OCI-LY7 (cell line): ENCODE measurements at regions not wholly inside any gene's neighbourhood (a gene's known extent, or its start where the extent isn't known, plus 50 kb on each side); places are given as distances from the start of the nearest gene placed in this dataset.

Source experiments
- BruUV-seq: library from RNA; stranded (reverse); fragments of 400-500 nt; replicated peaks from 2 replicates; lab custom pipeline; 2021; lab: Mats Ljungman, UMichigan
- CTCF ChIA-PET: fragments of 300-600 bp; sonication (Branson Sonifier 250); formaldehyde crosslinking; loops from one replicate; lab custom pipeline; 2022; ENCODE audit warnings: antibody characterized with exemption; ENCODE audit not compliant: unreplicated experiment; lab: Charles Lee
- POLR2A ChIA-PET: fragments of 300-600 bp; sonication (Branson Sonifier 250); formaldehyde crosslinking; loops from one replicate; lab custom pipeline; 2022; ENCODE audit warnings: antibody characterized with exemption; lab: Charles Lee
- DNase-seq: peaks from one replicate; pipeline ENCODE4 v3.0.0-alpha.2; 2015; ENCODE audit warnings: low spot score
- H2AFZ ChIP-seq: fragments of 200-600 bp; sonication (generic), shearing (Covaris generic); 2 replicates; pipeline ENCODE4 v1.6.1; 2014; ENCODE audit warnings: mild to moderate bottlenecking, antibody characterized with exemption, low read length, moderate library complexity
- H3K27ac ChIP-seq: fragments of 200-600 bp; sonication (generic); 2 replicates; pipeline ENCODE4 v1.5.1; 2014; ENCODE audit warnings: mixed run types, low read depth, mild to moderate bottlenecking, moderate library complexity, low read length, inconsistent platforms; ENCODE audit not compliant: poor library complexity, severe bottlenecking
- H3K36me3 ChIP-seq: fragments of 200-600 bp; sonication (generic); 2 replicates; pipeline ENCODE4 v1.6.1; 2014; ENCODE audit warnings: mild to moderate bottlenecking, antibody characterized with exemption, low read length, moderate library complexity, mixed read lengths; ENCODE audit not compliant: insufficient read depth
- H3K4me1 ChIP-seq: fragments of 200-600 bp; sonication (generic); 2 replicates; pipeline ENCODE4 v1.5.1; 2014; ENCODE audit warnings: mild to moderate bottlenecking, low read length; ENCODE audit not compliant: insufficient read depth, poor library complexity, severe bottlenecking
- H3K4me2 ChIP-seq: fragments of 200-600 bp; sonication (generic); 2 replicates; pipeline ENCODE4 v1.6.1; 2014; ENCODE audit warnings: mild to moderate bottlenecking, low read length
- H3K4me3 ChIP-seq: fragments of 200-600 bp; sonication (generic); 2 replicates; pipeline ENCODE4 v1.5.1; 2014; ENCODE audit warnings: mild to moderate bottlenecking, low read depth, low read length; ENCODE audit not compliant: poor library complexity, severe bottlenecking
- H3K79me2 ChIP-seq: fragments of 200-600 bp; sonication (generic); 2 replicates; pipeline ENCODE4 v1.6.1; 2016; ENCODE audit warnings: low read depth, mild to moderate bottlenecking, low read length, moderate library complexity, mixed read lengths; ENCODE audit not compliant: insufficient read depth
- H3K9me2 ChIP-seq: fragments of 200-600 bp; sonication (generic); 2 replicates; pipeline ENCODE4 v1.6.1; 2016; ENCODE audit warnings: mild to moderate bottlenecking, low read length, mixed read lengths; ENCODE audit not compliant: insufficient read depth
- H3K9me3 ChIP-seq: fragments of 200-600 bp; sonication (generic); 2 replicates; pipeline ENCODE4 v1.6.1; 2014; ENCODE audit warnings: mild to moderate bottlenecking, mixed run types, low read length, mixed read lengths
- H4K20me1 ChIP-seq: fragments of 200-600 bp; sonication (generic); 2 replicates; pipeline ENCODE4 v1.6.1; 2014; ENCODE audit warnings: mild to moderate bottlenecking, antibody characterized with exemption, low read length, moderate library complexity, mixed read lengths; ENCODE audit not compliant: insufficient read depth
- CTCF ChIP-seq: fragments of 200-600 bp; sonication (generic); conservative IDR thresholded peaks from 2 replicates; pipeline ENCODE4 v1.5.1; 2014; ENCODE audit warnings: mild to moderate bottlenecking, antibody characterized with exemption, low read length, moderate library complexity, mixed read lengths
- EZH2phosphoT487 ChIP-seq: fragments of 200-600 bp; sonication (generic); IDR thresholded peaks from 2 replicates; pipeline ENCODE4 v1.6.1; 2018; ENCODE audit warnings: low read depth, borderline replicate concordance, mild to moderate bottlenecking, mixed run types, antibody characterized with exemption, low read length, moderate library complexity, mixed read lengths
- intact Hi-C: fragments of 100-400 bp; cut with micrococcal nuclease; formaldehyde crosslinking; loops from one replicate; pipeline ENCODE4 v1.10.0; 2022; ENCODE audit not compliant: unreplicated experiment

- no peak for TF ChIP-seq EZH2phosphoT487
- TF ChIP-seq CTCF: no peak
- BruUV-seq: no TSS peak
- ChIA-PET CTCF (interaction anchor here (0.5 kb wide), 1 partner anchor 525 kb away, joined by 3 read pairs; no protein-coding TSS in a partner anchor), POLR2A (interaction anchor here (0.6 to 1.2 kb wide), 3 partner anchors 12 to 560 kb away, joined by 3 to 5 read pairs (median 5); no protein-coding TSS in a partner anchor)
- Histone ChIP-seq H3K4me2 (no peak overlapping the region), H3K9me3 (no peaks in the 10 kb centered on the region), H2AFZ (no peak overlapping the region), H3K4me1 (no peaks in the 10 kb centered on the region), H3K79me2 (no peaks in the 10 kb centered on the region), H4K20me1 (no peaks in the 10 kb centered on the region), H3K36me3 (no peaks in the 10 kb centered on the region), H3K27ac (no peak overlapping the region), H3K9me2 (no peaks in the 10 kb centered on the region), H3K4me3 (no peak overlapping the region)
- no peak for DNase-seq
- intact Hi-C loops: no loop called here
These were observed 144.1 kb upstream of the RBPJ start for GRCh38 chr4:26176598-26177149.

GRCh38 chr4:26178854-26179253, 142.0 kb upstream of the RBPJ start:
- Histone ChIP-seq H3K79me2 (no peaks in the 10 kb centered on the region), H3K4me2 (no peak overlapping the region), H3K4me3 (no peak overlapping the region), H3K9me2 (no peaks in the 10 kb centered on the region), H3K27ac (no peak overlapping the region), H2AFZ (no peak overlapping the region), H3K9me3 (no peaks in the 10 kb centered on the region), H3K4me1 (no peaks in the 10 kb centered on the region), H3K36me3 (no peaks in the 10 kb centered on the region), H4K20me1 (no peaks in the 10 kb centered on the region)
- POLR2A ChIA-PET: interaction anchor here (0.8 kb wide), 1 partner anchor 781 kb away, joined by 4 read pairs; no protein-coding TSS in a partner anchor
- TF ChIP-seq EZH2phosphoT487: no peak
- TF ChIP-seq CTCF: no peak
- CTCF ChIA-PET: no interaction called here
- intact Hi-C loops: no loop called here
- no peak for DNase-seq
- no TSS peak for BruUV-seq

GRCh38 chr4:26179316-26179760, 141.5 kb upstream of the RBPJ start:
- POLR2A ChIA-PET: no interaction called here
- Histone ChIP-seq H3K4me3 (no peak overlapping the region), H3K4me1 (no peaks in the 10 kb centered on the region), H3K27ac (no peak overlapping the region), H3K79me2 (no peaks in the 10 kb centered on the region), H3K9me2 (no peaks in the 10 kb centered on the region), H2AFZ (no peak overlapping the region), H4K20me1 (no peaks in the 10 kb centered on the region), H3K36me3 (no peaks in the 10 kb centered on the region), H3K9me3 (no peaks in the 10 kb centered on the region), H3K4me2 (no peak overlapping the region)
- TF ChIP-seq CTCF (no peak), EZH2phosphoT487 (no peak)
- BruUV-seq: no TSS peak
- intact Hi-C loops: no loop called here
- CTCF ChIA-PET: interaction anchor here (0.6 kb wide), 1 partner anchor 343 kb away, joined by 5 read pairs; no protein-coding TSS in a partner anchor
- no peak for DNase-seq
